NCI-H82 treated with DMSO at 0.1 percent for 48 hours (cell line): ENCODE measurements at regions not wholly inside any gene's neighbourhood (a gene's known extent, or its start where the extent isn't known, plus 50 kb on each side); places are given as distances from the start of the nearest gene placed in this dataset.

Experiments
- DNase-seq: peaks from one replicate; lab custom pipeline; 2025; ENCODE audit not compliant: unreplicated experiment; lab: John Stamatoyannopoulos, UW

GRCh38 chr2:7574385-7574784, 657.2 kb downstream of the RNF144A start:
- no peak for DNase-seq

- no peak for DNase-seq
Measured at GRCh38 chr2:7577769-7578168, 660.6 kb downstream of the RNF144A start.

- no peak for DNase-seq
Measured at GRCh38 chr2:7584017-7584416, 666.8 kb downstream of the RNF144A start.

GRCh38 chr2:7586898-7587297, 669.7 kb downstream of the RNF144A start:
- DNase-seq: no peak

- no peak for DNase-seq
Measured at GRCh38 chr2:7588295-7588694, 671.1 kb downstream of the RNF144A start.

GRCh38 chr2:7592618-7593140, 675.5 kb downstream of the RNF144A start:
- DNase-seq: no peak

GRCh38 chr2:7593360-7593759, 676.1 kb downstream of the RNF144A start:
- DNase-seq: no peak

GRCh38 chr2:7594211-7594610, 677.0 kb downstream of the RNF144A start:
- DNase-seq: no peak

- DNase-seq: no peak
Measured at GRCh38 chr2:7595206-7595605, 678.0 kb downstream of the RNF144A start.

- DNase-seq: no peak
Measured at GRCh38 chr2:7598402-7598801, 681.2 kb downstream of the RNF144A start.

GRCh38 chr2:7599462-7600258, 682.4 kb downstream of the RNF144A start:
- DNase-seq: no peak

GRCh38 chr2:7601990-7602389, 684.8 kb downstream of the RNF144A start:
- DNase-seq: no peak

GRCh38 chr2:7604456-7604855, 687.2 kb downstream of the RNF144A start:
- no peak for DNase-seq

GRCh38 chr2:7607441-7608173, 690.4 kb downstream of the RNF144A start:
- DNase-seq: no peak

GRCh38 chr2:7609556-7609955, 692.3 kb downstream of the RNF144A start:
- DNase-seq: no peak

GRCh38 chr2:7609974-7610373, 692.8 kb downstream of the RNF144A start:
- DNase-seq: no peak

GRCh38 chr2:7611750-7612149, 694.5 kb downstream of the RNF144A start:
- DNase-seq: no peak

GRCh38 chr2:7612969-7613368, 695.8 kb downstream of the RNF144A start:
- no peak for DNase-seq

- no peak for DNase-seq
Measured at GRCh38 chr2:7613831-7614230, 696.6 kb downstream of the RNF144A start.

GRCh38 chr2:7618031-7618430, 700.8 kb downstream of the RNF144A start:
- DNase-seq: no peak

GRCh38 chr2:7619203-7619970, 702.2 kb downstream of the RNF144A start:
- no peak for DNase-seq
